ENCODE measurements at regions not wholly inside any gene's neighbourhood (a gene's known extent, or its start where the extent isn't known, plus 50 kb on each side); places are given as distances from the start of the nearest gene placed in this dataset.

DNA sequence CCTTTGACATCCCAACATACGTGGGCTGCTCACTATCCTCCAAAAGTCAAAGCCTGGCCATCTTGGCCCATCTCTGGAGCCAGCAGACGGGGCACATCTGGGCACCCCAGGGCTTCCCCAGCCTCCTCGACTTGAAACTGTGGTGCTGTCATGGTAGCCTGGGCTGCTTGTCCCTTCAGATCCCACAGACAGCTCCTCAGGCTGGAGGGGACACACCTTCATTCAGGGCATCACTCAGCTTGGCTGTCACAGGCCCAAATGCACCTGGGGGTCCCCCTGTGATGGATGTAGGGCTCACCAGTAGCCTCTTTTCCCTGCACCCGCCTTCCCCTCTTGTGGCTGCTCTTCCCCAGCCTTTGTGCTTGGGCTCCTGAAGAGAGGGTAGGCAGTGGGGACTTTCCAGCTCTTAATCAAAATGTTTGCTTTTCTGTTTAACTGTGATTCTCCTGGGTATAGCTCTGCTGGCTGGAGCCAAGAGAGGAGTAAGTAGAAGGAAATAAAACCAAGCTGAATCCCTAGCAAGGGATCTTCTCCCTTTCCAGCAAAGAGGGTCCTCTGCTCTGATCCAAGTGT lies 92.3 kb downstream of the GYPC start:
- Mint-ChIP-seq H3K27ac (no peak overlapping the region), H3K27me3 (ENCODE audit: low read depth) (peaks cover 4% of the 10 kb centered on the region), H3K4me3 (no peak overlapping the region), H3K4me1 (no peaks in the 10 kb centered on the region), H3K36me3 (ENCODE audit: low read depth) (no peaks in the 10 kb centered on the region), H3K9me3 (no peaks in the 10 kb centered on the region)
- TF ChIP-seq, protein P1, sequence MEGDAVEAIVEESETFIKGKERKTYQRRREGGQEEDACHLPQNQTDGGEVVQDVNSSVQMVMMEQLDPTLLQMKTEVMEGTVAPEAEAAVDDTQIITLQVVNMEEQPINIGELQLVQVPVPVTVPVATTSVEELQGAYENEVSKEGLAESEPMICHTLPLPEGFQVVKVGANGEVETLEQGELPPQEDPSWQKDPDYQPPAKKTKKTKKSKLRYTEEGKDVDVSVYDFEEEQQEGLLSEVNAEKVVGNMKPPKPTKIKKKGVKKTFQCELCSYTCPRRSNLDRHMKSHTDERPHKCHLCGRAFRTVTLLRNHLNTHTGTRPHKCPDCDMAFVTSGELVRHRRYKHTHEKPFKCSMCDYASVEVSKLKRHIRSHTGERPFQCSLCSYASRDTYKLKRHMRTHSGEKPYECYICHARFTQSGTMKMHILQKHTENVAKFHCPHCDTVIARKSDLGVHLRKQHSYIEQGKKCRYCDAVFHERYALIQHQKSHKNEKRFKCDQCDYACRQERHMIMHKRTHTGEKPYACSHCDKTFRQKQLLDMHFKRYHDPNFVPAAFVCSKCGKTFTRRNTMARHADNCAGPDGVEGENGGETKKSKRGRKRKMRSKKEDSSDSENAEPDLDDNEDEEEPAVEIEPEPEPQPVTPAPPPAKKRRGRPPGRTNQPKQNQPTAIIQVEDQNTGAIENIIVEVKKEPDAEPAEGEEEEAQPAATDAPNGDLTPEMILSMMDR (IDR thresholded peaks at IDR 0.05; ENCODE audit: unreplicated experiment in 3 of 3) = no peak

DNA sequence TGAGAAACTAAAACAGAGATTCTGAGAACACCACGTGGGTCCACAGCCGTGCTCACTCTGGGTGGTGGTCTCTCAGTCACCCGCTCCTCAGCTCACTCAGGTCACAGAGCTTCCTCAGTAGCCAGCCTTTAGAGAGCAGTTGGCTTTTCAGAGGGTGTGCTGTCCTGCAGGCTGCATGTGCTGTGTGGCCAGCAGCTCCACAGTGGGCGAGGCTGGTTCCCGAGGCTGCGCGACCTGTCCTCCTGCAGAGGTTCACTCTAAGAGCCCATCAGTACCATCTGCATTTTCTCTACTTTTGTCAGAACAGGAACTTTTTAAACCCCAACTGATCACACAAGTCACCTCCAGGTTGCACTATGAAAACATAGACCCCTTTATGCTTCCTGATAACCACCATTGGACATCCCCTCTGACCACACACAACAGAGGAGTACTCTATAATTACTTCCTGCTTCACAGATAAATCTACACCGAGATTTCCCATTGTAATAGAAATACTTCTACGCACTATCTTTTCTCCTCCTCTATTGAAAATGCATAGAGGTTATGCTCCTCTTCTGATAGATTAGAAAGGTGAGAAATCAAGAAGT lies 93.1 kb downstream of the GYPC start:
- Mint-ChIP-seq H3K27ac (no peak overlapping the region), H3K27me3 (ENCODE audit: low read depth) (peaks cover 4% of the 10 kb centered on the region), H3K4me3 (no peak overlapping the region), H3K36me3 (ENCODE audit: low read depth) (no peaks in the 10 kb centered on the region), H3K9me3 (no peaks in the 10 kb centered on the region), H3K4me1 (no peaks in the 10 kb centered on the region)
- TF ChIP-seq, protein P1 (IDR thresholded peaks at IDR 0.05; ENCODE audit: unreplicated experiment in 3 of 3) = no peak

DNA sequence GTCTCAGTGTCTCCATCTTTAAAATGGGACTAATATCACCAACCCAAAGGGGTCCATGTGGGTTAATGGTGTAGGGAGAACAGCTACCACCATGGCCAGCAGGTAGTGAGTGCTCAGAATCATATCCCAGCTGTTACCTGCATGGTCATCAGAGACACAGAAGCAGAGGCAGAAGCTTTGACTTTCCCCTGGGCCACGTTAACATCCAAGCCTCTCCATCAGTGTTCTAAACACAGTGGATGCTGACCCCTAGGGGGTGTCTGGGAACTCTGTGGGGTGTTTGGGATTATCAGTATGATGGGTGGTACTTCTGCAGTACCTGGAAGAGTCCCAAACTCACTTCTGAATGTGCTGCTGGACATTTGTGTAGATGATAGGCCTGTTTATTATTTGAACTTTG lies 93.6 kb downstream of the GYPC start:
- H3K9me3 Mint-ChIP-seq = no peaks in the 10 kb centered on the region
- H3K36me3 Mint-ChIP-seq (ENCODE audit: low read depth) = no peaks in the 10 kb centered on the region
- peaks cover 4% of the 10 kb centered on the region for H3K27me3 Mint-ChIP-seq (ENCODE audit: low read depth)
- TF ChIP-seq, protein P1 (IDR thresholded peaks at IDR 0.05; ENCODE audit: unreplicated experiment in 3 of 3) = no peak
- no peaks in the 10 kb centered on the region for H3K4me1 Mint-ChIP-seq
- H3K4me3 Mint-ChIP-seq = no peak overlapping the region
- H3K27ac Mint-ChIP-seq = no peak overlapping the region

DNA sequence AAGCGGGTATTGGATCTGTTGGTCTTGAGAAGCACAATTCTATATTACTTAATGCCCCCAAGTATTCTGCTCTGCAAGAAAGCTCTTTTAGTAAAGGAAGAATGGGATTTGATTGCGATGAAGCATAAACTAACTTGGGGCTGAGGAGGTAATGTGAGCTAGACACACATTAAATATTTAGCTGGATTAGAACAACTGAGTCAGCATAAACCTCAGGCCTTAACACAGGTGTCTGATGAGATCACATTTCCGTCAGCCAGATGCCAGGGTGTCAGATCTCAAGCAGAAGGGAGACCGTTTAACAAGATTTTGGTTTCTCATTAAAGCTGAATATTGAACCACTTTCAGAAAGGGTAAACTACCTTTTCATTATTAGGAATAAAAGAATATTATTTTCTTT lies 94.5 kb downstream of the GYPC start:
- Mint-ChIP-seq H3K4me1 (no peaks in the 10 kb centered on the region), H3K4me3 (no peak overlapping the region)

DNA sequence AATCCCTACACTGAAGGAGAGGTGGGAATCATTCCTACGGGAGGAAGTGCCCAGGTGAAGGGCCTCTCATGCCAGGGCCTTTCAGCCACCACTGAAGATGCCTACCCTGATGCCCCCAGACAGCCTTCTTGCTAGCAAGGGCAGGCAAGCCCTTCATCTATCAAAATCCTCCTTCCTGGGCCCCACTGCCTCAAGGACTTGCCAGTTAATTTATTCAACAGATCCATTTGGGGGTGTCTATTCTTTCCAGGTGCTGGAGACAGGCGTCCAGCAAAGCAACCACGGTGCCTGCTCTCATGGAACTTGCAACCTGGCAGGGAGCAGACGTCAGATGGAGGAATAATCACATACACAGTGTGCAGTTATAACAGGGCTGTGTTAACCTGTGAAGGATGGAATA lies 95.5 kb downstream of the GYPC start:
- TF ChIP-seq, protein P1 (IDR thresholded peaks at IDR 0.05; ENCODE audit: unreplicated experiment in 3 of 3) = no peak
- H3K9me3 Mint-ChIP-seq = no peaks in the 10 kb centered on the region
- H3K36me3 Mint-ChIP-seq (ENCODE audit: low read depth) = no peaks in the 10 kb centered on the region

More for the DNA sequence above, 94.5 kb downstream of the GYPC start:
- Mint-ChIP-seq H3K27ac (no peak overlapping the region), H3K27me3 (ENCODE audit: low read depth) (peaks cover 4% of the 10 kb centered on the region), H3K9me3 (no peaks in the 10 kb centered on the region), H3K36me3 (ENCODE audit: low read depth) (no peaks in the 10 kb centered on the region)
- TF ChIP-seq, protein P1 (IDR thresholded peaks at IDR 0.05; ENCODE audit: unreplicated experiment in 3 of 3) = no peak

DNA sequence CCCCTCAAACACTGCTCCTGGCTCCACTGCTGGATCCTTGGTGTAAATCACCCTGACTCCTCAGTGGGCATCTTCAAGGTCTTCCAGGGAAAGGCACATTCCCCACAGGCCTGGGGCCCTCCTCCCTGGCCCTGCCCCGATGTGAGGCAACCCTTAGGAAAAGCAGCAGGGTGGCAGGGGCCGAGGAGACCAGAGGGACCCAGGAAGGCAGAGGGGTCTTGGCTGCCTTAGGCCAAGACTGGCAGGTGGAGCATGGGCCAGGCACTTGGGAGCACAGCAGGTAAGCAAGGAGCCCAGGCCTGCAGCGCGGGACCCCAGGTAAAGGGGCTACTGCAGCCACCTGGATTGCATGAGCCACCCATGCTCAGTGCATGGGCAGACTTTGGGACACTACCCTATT lies 96.9 kb downstream of the GYPC start:
- H3K36me3 Mint-ChIP-seq (ENCODE audit: low read depth) = no peaks in the 10 kb centered on the region
- H3K9me3 Mint-ChIP-seq = no peaks in the 10 kb centered on the region
- TF ChIP-seq, protein P1 (IDR thresholded peaks at IDR 0.05; ENCODE audit: unreplicated experiment in 3 of 3) = no peak
- H3K27me3 Mint-ChIP-seq (ENCODE audit: low read depth) = peaks cover 4% of the 10 kb centered on the region
- H3K27ac Mint-ChIP-seq = no peak overlapping the region
- no peak overlapping the region for H3K4me3 Mint-ChIP-seq
- no peaks in the 10 kb centered on the region for H3K4me1 Mint-ChIP-seq

More for the DNA sequence above, 95.5 kb downstream of the GYPC start:
- H3K4me3 Mint-ChIP-seq = no peak overlapping the region
- no peaks in the 10 kb centered on the region for H3K4me1 Mint-ChIP-seq
- H3K27ac Mint-ChIP-seq = no peak overlapping the region
- H3K27me3 Mint-ChIP-seq (ENCODE audit: low read depth) = peaks cover 4% of the 10 kb centered on the region

Data from nephron (organoid).